ENCODE measurements at regions not wholly inside any gene's neighbourhood (a gene's known extent, or its start where the extent isn't known, plus 50 kb on each side); places are given as distances from the start of the nearest gene placed in this dataset.

GRCh38 chr1:164210211-164210739 is 348.7 kb upstream of the PBX1 start:
- TF ChIP-seq SUZ12 (IDR thresholded peaks at IDR 0.05) = no peak
- TF ChIP-seq FOXM1 (IDR thresholded peaks at IDR 0.05; ENCODE audit: borderline replicate concordance) = no peak
- TF ChIP-seq BHLHE40 (IDR thresholded peaks at IDR 0.05; ENCODE audit: borderline replicate concordance) = no peak
- no peak for TF ChIP-seq ELF4 (IDR thresholded peaks at IDR 0.05)
- no peak for TF ChIP-seq SP1 (IDR thresholded peaks at IDR 0.05)
- no peak for TF ChIP-seq NFRKB (IDR thresholded peaks at IDR 0.05)
- no peak for TF ChIP-seq PKNOX1 (IDR thresholded peaks at IDR 0.05)
- TF ChIP-seq LEF1 (IDR thresholded peaks at IDR 0.05; ENCODE audit: borderline replicate concordance) = no peak
- no peak for TF ChIP-seq ZNF384 (IDR thresholded peaks at IDR 0.05)
